IMR-90 (cell line): ENCODE measurements at regions not wholly inside any gene's neighbourhood (a gene's known extent, or its start where the extent isn't known, plus 50 kb on each side); places are given as distances from the start of the nearest gene placed in this dataset.

Source experiments
- ATAC-seq: fragments of 200-7000 bp; cut with Tn5 transposase; 2 replicates; pipeline ENCODE4 v1.9.1; 2020; ENCODE audit warnings: low read depth, mild to moderate bottlenecking, moderate library complexity
- BruUV-seq: library from RNA; stranded (reverse); fragments of 400-500 nt; replicated peaks from 2 replicates; lab custom pipeline; 2021; lab: Mats Ljungman, UMichigan
- CTCF ChIA-PET: fragments of 300-600 bp; formaldehyde crosslinking; extraction: SDS; loops from one replicate; lab custom pipeline; 2021; ENCODE audit warnings: antibody characterized with exemption; lab: Yijun Ruan, JAX
- POLR2A ChIA-PET: fragments of 300-600 bp; sonication (Branson Sonifier 250); formaldehyde crosslinking; loops from one replicate; lab custom pipeline; 2022; ENCODE audit warnings: antibody characterized with exemption; ENCODE audit not compliant: unreplicated experiment; lab: Charles Lee
- DNase-seq: peaks from one replicate; pipeline ENCODE4 v3.0.0; 2013
- H2AFZ ChIP-seq: replicated peaks from 2 replicates; pipeline ENCODE3; 2013; ENCODE audit warnings: low read length, mild to moderate bottlenecking; ENCODE audit not compliant: poor library complexity
- H2AK5ac ChIP-seq: 2 replicates; pipeline ENCODE4 v1.6.1; 2013; ENCODE audit warnings: low read depth, low read length, inconsistent platforms
- H2AK9ac ChIP-seq: replicated peaks from 2 replicates; pipeline ENCODE3; 2013; ENCODE audit warnings: mild to moderate bottlenecking, low read depth, low read length, moderate library complexity; ENCODE audit not compliant: poor library complexity
- H2BK120ac ChIP-seq: 2 replicates; pipeline ENCODE4 v1.6.1; 2013; ENCODE audit warnings: low read depth, low read length, inconsistent platforms
- H2BK15ac ChIP-seq: 3 replicates; pipeline ENCODE4 v1.6.1; 2013; ENCODE audit warnings: low read depth, low read length, inconsistent platforms
- H2BK20ac ChIP-seq: 2 replicates; pipeline ENCODE4 v1.6.1; 2013; ENCODE audit warnings: low read depth, mild to moderate bottlenecking, inconsistent platforms, low read length, moderate library complexity
- H2BK5ac ChIP-seq: 2 replicates; pipeline ENCODE4 v1.6.1; 2013; ENCODE audit warnings: mild to moderate bottlenecking, low read depth, low read length, inconsistent platforms; ENCODE audit not compliant: poor library complexity, severe bottlenecking
- H3K14ac ChIP-seq: replicated peaks from 2 replicates; pipeline ENCODE4 v1.6.1; 2013; ENCODE audit warnings: low read depth, low read length, inconsistent platforms
- H3K18ac ChIP-seq: 2 replicates; pipeline ENCODE4 v1.6.1; 2013; ENCODE audit warnings: low read depth, low read length, control low read depth
- H3K23ac ChIP-seq: 2 replicates; pipeline ENCODE4 v1.6.1; 2013; ENCODE audit warnings: low read depth, low read length, inconsistent platforms
- H3K27ac ChIP-seq: 2 replicates; pipeline ENCODE4 v1.5.1; 2013; ENCODE audit warnings: mild to moderate bottlenecking, control low read depth, low read length; ENCODE audit not compliant: insufficient read depth
- H3K27me3 ChIP-seq: 2 replicates; pipeline ENCODE4 v1.6.1; 2013; ENCODE audit warnings: low read length; ENCODE audit not compliant: control insufficient read depth, insufficient read depth
- H3K36me3 ChIP-seq: 2 replicates; pipeline ENCODE4 v1.6.1; 2013; ENCODE audit warnings: low read length, mixed read lengths; ENCODE audit not compliant: control insufficient read depth, insufficient read depth
- H3K4ac ChIP-seq: 2 replicates; pipeline ENCODE4 v1.6.1; 2013; ENCODE audit warnings: low read depth, low read length, inconsistent platforms
- H3K4me1 ChIP-seq: 2 replicates; pipeline ENCODE4 v1.6.1; 2013; ENCODE audit warnings: low read length, mixed read lengths; ENCODE audit not compliant: control insufficient read depth, insufficient read depth
- H3K4me2 ChIP-seq: 2 replicates; pipeline ENCODE4 v1.6.1; 2013; ENCODE audit warnings: low read depth, mild to moderate bottlenecking, control low read depth, low read length, moderate library complexity
- H3K4me3 ChIP-seq: 2 replicates; pipeline ENCODE4 v1.5.1; 2013; ENCODE audit warnings: low read depth, mild to moderate bottlenecking, control low read depth, low read length, moderate library complexity; ENCODE audit not compliant: insufficient read depth
- H3K56ac ChIP-seq: 2 replicates; pipeline ENCODE4 v1.6.1; 2013; ENCODE audit warnings: low read length, inconsistent platforms; ENCODE audit not compliant: insufficient read depth; ENCODE audit errors: extremely low read depth
- H3K79me1 ChIP-seq, 2 experiments: 2 replicates each; pipeline ENCODE4 v1.6.1; 2013; ENCODE audit warnings: low read length in 2 of 2, inconsistent platforms in 1 of 2, low read depth in 1 of 2
- H3K9ac ChIP-seq: 2 replicates; pipeline ENCODE4 v1.6.1; 2013; ENCODE audit warnings: low read depth, low read length, control low read depth
- H3K9me1 ChIP-seq: 2 replicates; pipeline ENCODE4 v1.6.1; 2013; ENCODE audit warnings: low read length, inconsistent platforms; ENCODE audit not compliant: insufficient read depth
- H3K9me3 ChIP-seq: 2 replicates; pipeline ENCODE4 v1.6.1; 2013; ENCODE audit warnings: low read length; ENCODE audit not compliant: control insufficient read depth, insufficient read depth
- H4K20me1 ChIP-seq: 2 replicates; pipeline ENCODE4 v1.6.1; 2013; ENCODE audit warnings: low read length, inconsistent platforms; ENCODE audit not compliant: insufficient read depth
- H4K5ac ChIP-seq: 2 replicates; pipeline ENCODE4 v1.6.1; 2013; ENCODE audit warnings: mild to moderate bottlenecking, low read depth, low read length, control low read depth
- H4K8ac ChIP-seq, 2 experiments: 2 replicates each; pipeline ENCODE4 v1.6.1; 2013; ENCODE audit warnings: low read depth in 2 of 2, low read length in 2 of 2, control low read depth in 1 of 2, inconsistent platforms in 1 of 2
- H4K91ac ChIP-seq: 2 replicates; pipeline ENCODE4 v1.6.1; 2013; ENCODE audit warnings: low read depth, low read length, inconsistent platforms; ENCODE audit not compliant: insufficient read depth
- BHLHE40 ChIP-seq: fragments of 150-350 bp; IDR thresholded peaks from 2 replicates; pipeline ENCODE4 v1.6.1; 2016; ENCODE audit warnings: mild to moderate bottlenecking, low read depth, low read length
- CEBPB ChIP-seq: IDR thresholded peaks from 2 replicates; pipeline ENCODE4 v1.6.1; 2012; ENCODE audit warnings: low read depth, low read length, improper control_type of control experiment
- CHD1 ChIP-seq: IDR thresholded peaks from 2 replicates; pipeline ENCODE4 v1.6.1; 2012; ENCODE audit warnings: low read depth, low read length, improper control_type of control experiment
- CTCF ChIP-seq: conservative IDR thresholded peaks from 2 replicates; pipeline ENCODE4 v1.5.1; 2012; ENCODE audit warnings: mild to moderate bottlenecking, low read depth, low read length, improper control_type of control experiment
- ELK1 ChIP-seq: fragments of 150-350 bp; IDR thresholded peaks from 2 replicates; pipeline ENCODE4 v1.6.1; 2016; ENCODE audit warnings: low read depth, mild to moderate bottlenecking, low read length, moderate library complexity, borderline replicate concordance
- FOS ChIP-seq: fragments of 150-350 bp; IDR thresholded peaks from 2 replicates; pipeline ENCODE4 v1.6.1; 2016; ENCODE audit warnings: low read depth, low read length
- MAFK ChIP-seq: IDR thresholded peaks from 2 replicates; pipeline ENCODE4 v1.6.1; 2012; ENCODE audit warnings: low read depth, low read length, improper control_type of control experiment
- MAZ ChIP-seq: IDR thresholded peaks from 2 replicates; pipeline ENCODE4 v1.6.1; 2012; ENCODE audit warnings: low read depth, mild to moderate bottlenecking, low read length, improper control_type of control experiment, moderate library complexity, borderline replicate concordance
- MXI1 ChIP-seq: IDR thresholded peaks from 2 replicates; pipeline ENCODE4 v1.6.1; 2012; ENCODE audit warnings: low read depth, mild to moderate bottlenecking, low read length, moderate library complexity, borderline replicate concordance
- NFE2L2 ChIP-seq: fragments of 150-350 bp; IDR thresholded peaks from 2 replicates; pipeline ENCODE4 v1.6.1; 2016; ENCODE audit warnings: low read depth, mild to moderate bottlenecking, low read length
- POLR2A ChIP-seq: IDR thresholded peaks from 2 replicates; pipeline ENCODE4 v1.6.1; 2012; ENCODE audit warnings: mild to moderate bottlenecking, low read depth, low read length
- RAD21 ChIP-seq: IDR thresholded peaks from 2 replicates; pipeline ENCODE4 v1.6.1; 2012; ENCODE audit warnings: low read length, improper control_type of control experiment
- RCOR1 ChIP-seq: IDR thresholded peaks from 2 replicates; pipeline ENCODE4 v1.6.1; 2012; ENCODE audit warnings: mild to moderate bottlenecking, low read length, improper control_type of control experiment; ENCODE audit not compliant: insufficient replicate concordance
- RFX5 ChIP-seq: IDR thresholded peaks from 2 replicates; pipeline ENCODE4 v1.8.0; 2012; ENCODE audit warnings: low read depth, mild to moderate bottlenecking, low read length, moderate library complexity
- SMC3 ChIP-seq: fragments of 150-350 bp; IDR thresholded peaks from 2 replicates; pipeline ENCODE4 v1.6.1; 2016; ENCODE audit warnings: low read depth, mild to moderate bottlenecking, antibody characterized with exemption, low read length, moderate library complexity
- WGBS, 2 experiments: methylation state at CpG; one replicate each; pipeline versions ENCODE4 v1.1.5 to v1.1.7; 2013; ENCODE audit warnings: missing lambda C conversion rate in 2 of 2; ENCODE audit not compliant: insufficient read length in 1 of 2; ENCODE audit errors: extremely low coverage in 2 of 2; 5-methylcytosine and 5-hydroxymethylcytosine counted together
- dilution Hi-C: fragments of 300-500 bp; cut with HindIII; formaldehyde crosslinking; loops from one replicate; pipeline ENCODE4 v1.14.3; 2018; ENCODE audit warnings: low sequenced_read_pairs; ENCODE audit not compliant: unreplicated experiment
- in situ Hi-C: fragments of 300-500 bp; cut with MboI; formaldehyde crosslinking; loops from 3 replicates; pipeline ENCODE4 v1.14.3; 2019; ENCODE audit warnings: low sequenced_read_pairs, inconsistent platforms, mixed read lengths
- intact Hi-C: fragments of 100-400 bp; cut with micrococcal nuclease; formaldehyde crosslinking; loops from 2 replicates; pipeline ENCODE4 v1.10.0; 2022
- TF ChIP-seq, protein P1 (sequence below): fragments of 150-350 bp; IDR thresholded peaks from 2 replicates; pipeline ENCODE4 v1.6.1; 2017; ENCODE audit warnings: mild to moderate bottlenecking, antibody characterized with exemption, low read length, low read depth

DNA sequence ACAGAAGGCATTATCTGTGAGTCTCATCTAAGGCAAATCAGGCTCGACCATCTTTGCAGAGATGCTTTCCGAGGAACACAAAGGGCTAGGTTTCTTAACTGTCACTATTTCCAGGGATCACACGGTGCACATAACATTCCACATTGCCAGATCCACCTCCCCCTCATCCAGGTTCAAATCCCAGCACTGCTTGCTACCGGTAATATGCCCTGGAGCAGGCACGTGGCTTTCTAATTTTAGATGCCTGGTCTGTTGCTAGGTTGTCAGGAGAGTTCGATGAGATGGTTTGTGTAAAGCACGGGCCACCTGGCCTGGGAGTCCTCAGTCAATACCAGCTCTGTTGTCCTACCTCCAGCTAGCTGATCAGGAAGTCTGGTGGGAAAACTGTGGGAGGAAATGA lies 598.6 kb downstream of the NPHP4 start:
- Histone ChIP-seq H3K56ac (no peak overlapping the region), H2BK15ac (no peak overlapping the region), H4K8ac (no peak overlapping the region), H2AK5ac (no peak overlapping the region), H3K4me1 (no peaks in the 10 kb centered on the region), H2BK20ac (no peak overlapping the region), H3K9me3 (peaks cover 47% of the 10 kb centered on the region), H3K9me1 (no peaks in the 10 kb centered on the region), H3K4me3 (no peak overlapping the region), H3K27ac (no peak overlapping the region), H3K18ac (no peak overlapping the region), H3K79me1 (no peaks in the 10 kb centered on the region), H3K14ac (no peak overlapping the region), H3K27me3 (no peaks in the 10 kb centered on the region), H3K36me3 (no peaks in the 10 kb centered on the region), H2BK5ac (no peak overlapping the region), H3K4ac (no peak overlapping the region), H4K5ac (no peak overlapping the region), H2AK9ac (no peak overlapping the region), H3K23ac (no peak overlapping the region), H4K20me1 (no peaks in the 10 kb centered on the region), H3K9ac (no peak overlapping the region), H3K4me2 (no peak overlapping the region), H2AFZ (no peak overlapping the region), H4K91ac (no peak overlapping the region), H2BK120ac (no peak overlapping the region)
- intact Hi-C loops = no loop called here
- in situ Hi-C loops = no loop called here
- dilution Hi-C loops = no loop called here
- no TSS peak for BruUV-seq
- no peak for TF ChIP-seq FOS
- TF ChIP-seq CHD1 = no peak
- TF ChIP-seq NFE2L2 = no peak
- TF ChIP-seq BHLHE40 = no peak
- TF ChIP-seq POLR2A = no peak
- no peak for TF ChIP-seq RAD21
- TF ChIP-seq, protein P1, sequence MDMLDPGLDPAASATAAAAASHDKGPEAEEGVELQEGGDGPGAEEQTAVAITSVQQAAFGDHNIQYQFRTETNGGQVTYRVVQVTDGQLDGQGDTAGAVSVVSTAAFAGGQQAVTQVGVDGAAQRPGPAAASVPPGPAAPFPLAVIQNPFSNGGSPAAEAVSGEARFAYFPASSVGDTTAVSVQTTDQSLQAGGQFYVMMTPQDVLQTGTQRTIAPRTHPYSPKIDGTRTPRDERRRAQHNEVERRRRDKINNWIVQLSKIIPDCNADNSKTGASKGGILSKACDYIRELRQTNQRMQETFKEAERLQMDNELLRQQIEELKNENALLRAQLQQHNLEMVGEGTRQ = no peak
- no peak for TF ChIP-seq RFX5
- no peak for TF ChIP-seq MAFK
- no peak for TF ChIP-seq MAZ
- no peak for TF ChIP-seq SMC3
- TF ChIP-seq CTCF = no peak
- TF ChIP-seq RCOR1 = no peak
- TF ChIP-seq ELK1 = no peak
- no peak for TF ChIP-seq MXI1
- TF ChIP-seq CEBPB = no peak
- CTCF ChIA-PET = no interaction called here
- no peak for DNase-seq
- POLR2A ChIA-PET = no interaction called here
- no CpG with 5 or more reads among the region's 7 CpGs for WGBS, 2 experiments
- ATAC-seq = no peak
